NCI-H82 treated with DMSO at 0.1 percent for 48 hours (cell line): ENCODE measurements at regions not wholly inside any gene's neighbourhood (a gene's known extent, or its start where the extent isn't known, plus 50 kb on each side); places are given as distances from the start of the nearest gene placed in this dataset.
"Not testable (repeated sequence)": the region's sequence is repeated elsewhere in the genome, so short reads cannot be mapped to it uniquely, and the experiment has no call there.

Experiments used
- DNase-seq: peaks from one replicate; lab custom pipeline; 2025; ENCODE audit not compliant: unreplicated experiment; lab: John Stamatoyannopoulos, UW

GRCh38 chr3:81197386-81197785, 564.1 kb downstream of the GBE1 start:
- DNase-seq: no peak

GRCh38 chr3:81195478-81195877, 566.0 kb downstream of the GBE1 start:
- DNase-seq: no peak

- DNase-seq: no peak
Observed at GRCh38 chr3:81186412-81186811, 575.0 kb downstream of the GBE1 start.

- DNase-seq: not testable (repeated sequence)
Observed at GRCh38 chr3:81182086-81182875, 579.2 kb downstream of the GBE1 start.

- DNase-seq: no peak
Observed at GRCh38 chr3:81173514-81173913, 587.9 kb downstream of the GBE1 start.

- no peak for DNase-seq
Observed at GRCh38 chr3:81170298-81170697, 591.1 kb downstream of the GBE1 start.

- DNase-seq: no peak
Observed at GRCh38 chr3:81164806-81165205, 596.6 kb downstream of the GBE1 start.

- DNase-seq: no peak
Observed at GRCh38 chr3:81161851-81162250, 599.6 kb downstream of the GBE1 start.

- no peak for DNase-seq
Observed at GRCh38 chr3:81161100-81161499, 600.3 kb downstream of the GBE1 start.

- no peak for DNase-seq
Observed at GRCh38 chr3:81154611-81155143, 606.8 kb downstream of the GBE1 start.

- no peak for DNase-seq
Observed at GRCh38 chr3:81152156-81152555, 609.3 kb downstream of the GBE1 start.

- DNase-seq: no peak
Observed at GRCh38 chr3:81132995-81133394, 628.5 kb downstream of the GBE1 start.

- no peak for DNase-seq
Observed at GRCh38 chr3:81105789-81106488, 655.5 kb downstream of the GBE1 start.

GRCh38 chr3:81105206-81105605, 656.2 kb downstream of the GBE1 start:
- DNase-seq: no peak

- no peak for DNase-seq
Observed at GRCh38 chr3:81097889-81098288, 663.6 kb downstream of the GBE1 start.

GRCh38 chr3:81095956-81096355, 665.5 kb downstream of the GBE1 start:
- no peak for DNase-seq

GRCh38 chr3:81094986-81095385, 666.5 kb downstream of the GBE1 start:
- DNase-seq: no peak

- DNase-seq: no peak
Observed at GRCh38 chr3:81087607-81088006, 673.8 kb downstream of the GBE1 start.

- DNase-seq: no peak
Observed at GRCh38 chr3:81086348-81086747, 675.1 kb downstream of the GBE1 start.

- DNase-seq: no peak
Observed at GRCh38 chr3:81080608-81081007, 680.8 kb downstream of the GBE1 start.

GRCh38 chr3:81072591-81072990, 688.9 kb downstream of the GBE1 start:
- no peak for DNase-seq

GRCh38 chr3:81068546-81068945, 692.9 kb downstream of the GBE1 start:
- no peak for DNase-seq
